ENCODE measurements at regions not wholly inside any gene's neighbourhood (a gene's known extent, or its start where the extent isn't known, plus 50 kb on each side); places are given as distances from the start of the nearest gene placed in this dataset.

- H3K9ac ChIP-seq (ENCODE audit: control insufficient read depth, extremely low read depth, insufficient read depth, low read length) = no peak overlapping the region
- no peaks in the 10 kb centered on the region for H3K27me3 ChIP-seq (ENCODE audit: control insufficient read depth, extremely low read depth, insufficient read depth, low read length)
- H2AFZ ChIP-seq (ENCODE audit: control insufficient read depth, low read length) = no peak overlapping the region
- H3K4me3 ChIP-seq (ENCODE audit: control insufficient read depth in 2 of 3, extremely low read depth in 1 of 3, insufficient read depth in 2 of 3, low read depth in 1 of 3, low read length in 3 of 3) = no peak overlapping the region
- TF ChIP-seq EZH2 (IDR thresholded peaks at IDR 0.05; ENCODE audit: low read length) = no peak
- TF ChIP-seq CTCF (optimal IDR thresholded peaks at IDR 0.05 in 1 of 3, IDR thresholded peaks at IDR 0.05 in 1 of 3, conservative IDR thresholded peaks at IDR 0.05 in 1 of 3; ENCODE audit: extremely low read depth in 1 of 3, insufficient read depth in 2 of 3, low read length in 3 of 3) = no peak
- dilution Hi-C loops (cut with MboI; ENCODE audit: extremely low pct_ligation_motif_present, low sequenced_read_pairs) = no loop called here
- no peaks in the 10 kb centered on the region for H3K9me1 ChIP-seq (ENCODE audit: control insufficient read depth, extremely low read depth, insufficient read depth, low read length)
- no peaks in the 10 kb centered on the region for H3K36me3 ChIP-seq (ENCODE audit: control insufficient read depth in 2 of 2, extremely low read depth in 1 of 2, insufficient read depth in 2 of 2, low read length in 2 of 2)
- no peaks in the 10 kb centered on the region for H3K4me1 ChIP-seq (ENCODE audit: control insufficient read depth, extremely low read depth, insufficient read depth, low read length)
- no peaks in the 10 kb centered on the region for H4K20me1 ChIP-seq (ENCODE audit: control insufficient read depth, extremely low read depth, insufficient read depth, low read length)
- H3K79me2 ChIP-seq (ENCODE audit: control insufficient read depth, insufficient read depth, low read length) = no peaks in the 10 kb centered on the region
- peaks cover 17% of the 10 kb centered on the region for H3K9me3 ChIP-seq (ENCODE audit: control insufficient read depth, low read depth, low read length)
- no peak overlapping the region for H3K4me2 ChIP-seq (ENCODE audit: control insufficient read depth, extremely low read depth, insufficient read depth, low read depth, low read length)
- no peak overlapping the region for H3K27ac ChIP-seq (ENCODE audit: control insufficient read depth, insufficient read depth, low read length)
- FAIRE-seq (no peak), DNase-seq (ENCODE audit: low read depth, low spot score) (no peak)
Observed at GRCh38 chr18:78643004-78643403, 336.6 kb upstream of the SALL3 start.

- Histone ChIP-seq H3K9ac (ENCODE audit: control insufficient read depth, extremely low read depth, insufficient read depth, low read length) (no peak overlapping the region), H3K9me1 (ENCODE audit: control insufficient read depth, extremely low read depth, insufficient read depth, low read length) (no peaks in the 10 kb centered on the region), H3K4me3 (ENCODE audit: control insufficient read depth in 2 of 3, extremely low read depth in 1 of 3, insufficient read depth in 2 of 3, low read depth in 1 of 3, low read length in 3 of 3) (no peak overlapping the region), H4K20me1 (ENCODE audit: control insufficient read depth, extremely low read depth, insufficient read depth, low read length) (no peaks in the 10 kb centered on the region), H3K27ac (ENCODE audit: control insufficient read depth, insufficient read depth, low read length) (no peak overlapping the region), H3K27me3 (ENCODE audit: control insufficient read depth, extremely low read depth, insufficient read depth, low read length) (no peaks in the 10 kb centered on the region), H3K36me3 (ENCODE audit: control insufficient read depth in 2 of 2, extremely low read depth in 1 of 2, insufficient read depth in 2 of 2, low read length in 2 of 2) (no peaks in the 10 kb centered on the region), H3K4me2 (ENCODE audit: control insufficient read depth, extremely low read depth, insufficient read depth, low read depth, low read length) (no peak overlapping the region), H3K79me2 (ENCODE audit: control insufficient read depth, insufficient read depth, low read length) (no peaks in the 10 kb centered on the region), H2AFZ (ENCODE audit: control insufficient read depth, low read length) (no peak overlapping the region), H3K9me3 (ENCODE audit: control insufficient read depth, low read depth, low read length) (peaks cover 15% of the 10 kb centered on the region), H3K4me1 (ENCODE audit: control insufficient read depth, extremely low read depth, insufficient read depth, low read length) (no peaks in the 10 kb centered on the region)
- no peak for DNase-seq (ENCODE audit: low read depth, low spot score)
- FAIRE-seq = no peak
- dilution Hi-C loops (cut with MboI; ENCODE audit: extremely low pct_ligation_motif_present, low sequenced_read_pairs) = no loop called here
- TF ChIP-seq CTCF (optimal IDR thresholded peaks at IDR 0.05 in 1 of 3, IDR thresholded peaks at IDR 0.05 in 1 of 3, conservative IDR thresholded peaks at IDR 0.05 in 1 of 3; ENCODE audit: extremely low read depth in 1 of 3, insufficient read depth in 2 of 3, low read length in 3 of 3) (no peak), EZH2 (IDR thresholded peaks at IDR 0.05; ENCODE audit: low read length) (no peak)
Observed at GRCh38 chr18:78643981-78644380, 335.6 kb upstream of the SALL3 start.

All from keratinocyte (primary cell).